ENCODE measurements at regions not wholly inside any gene's neighbourhood (a gene's known extent, or its start where the extent isn't known, plus 50 kb on each side); places are given as distances from the start of the nearest gene placed in this dataset.
"Not testable (repeated sequence)": the region's sequence is repeated elsewhere in the genome, so short reads cannot be mapped to it uniquely, and the experiment has no call there.

- DNase-seq: no peak
Observed at GRCh38 chr3:124043023-124043422, 51.1 kb upstream of the ROPN1 start.

GRCh38 chr3:124044956-124045355 lies 53.0 kb upstream of the ROPN1 start:
- DNase-seq: no peak

- DNase-seq: no peak
Observed at GRCh38 chr3:124048967-124049798, 57.3 kb upstream of the ROPN1 start.

GRCh38 chr3:124051636-124052035 lies 59.7 kb upstream of the ROPN1 start:
- no peak for DNase-seq

- DNase-seq: no peak
Observed at GRCh38 chr3:124053871-124054270, 61.9 kb upstream of the ROPN1 start.

- no peak for DNase-seq
Observed at GRCh38 chr3:124056846-124057245, 64.9 kb upstream of the ROPN1 start.

GRCh38 chr3:124057420-124057819 lies 65.5 kb upstream of the ROPN1 start:
- DNase-seq: no peak

- no peak for DNase-seq
Observed at GRCh38 chr3:124059580-124059979, 67.7 kb upstream of the ROPN1 start.

GRCh38 chr3:124063197-124063909 lies 71.4 kb upstream of the ROPN1 start:
- DNase-seq: no peak

GRCh38 chr3:124064050-124064449 lies 72.1 kb upstream of the ROPN1 start:
- DNase-seq: no peak

GRCh38 chr3:124066543-124066942 lies 74.6 kb upstream of the ROPN1 start:
- not testable (repeated sequence) for DNase-seq

- DNase-seq: not testable (repeated sequence)
Observed at GRCh38 chr3:124069706-124070105, 77.8 kb upstream of the ROPN1 start.

GRCh38 chr3:124075090-124075489 lies 83.2 kb upstream of the ROPN1 start:
- not testable (repeated sequence) for DNase-seq

GRCh38 chr3:124075753-124076152 lies 83.8 kb upstream of the ROPN1 start:
- no peak for DNase-seq

GRCh38 chr3:124076235-124076634 lies 84.3 kb upstream of the ROPN1 start:
- no peak for DNase-seq

- no peak for DNase-seq
Observed at GRCh38 chr3:124078953-124079911, 87.3 kb upstream of the ROPN1 start.

GRCh38 chr3:124079912-124080276 lies 88.0 kb upstream of the ROPN1 start:
- no peak for DNase-seq

GRCh38 chr3:124082343-124082742 lies 90.4 kb upstream of the ROPN1 start:
- no peak for DNase-seq

GRCh38 chr3:124084022-124084881 lies 92.3 kb upstream of the ROPN1 start:
- no peak for DNase-seq

GRCh38 chr3:124088801-124089200 lies 96.9 kb upstream of the ROPN1 start:
- DNase-seq: no peak

- no peak for DNase-seq
Observed at GRCh38 chr3:124089214-124089613, 97.3 kb upstream of the ROPN1 start.

- DNase-seq: no peak
Observed at GRCh38 chr3:124091716-124092115, 99.8 kb upstream of the ROPN1 start.

Data from NCI-H2081 treated with DMSO at 0.1 percent for 48 hours (cell line).